ENCODE measurements at regions not wholly inside any gene's neighbourhood (a gene's known extent, or its start where the extent isn't known, plus 50 kb on each side); places are given as distances from the start of the nearest gene placed in this dataset.
"Not testable (repeated sequence)": the region's sequence is repeated elsewhere in the genome, so short reads cannot be mapped to it uniquely, and the experiment has no call there.

- DNase-seq: no peak
Observed at GRCh38 chr5:123997064-123997461, 485.1 kb downstream of the CSNK1G3 start.

DNA sequence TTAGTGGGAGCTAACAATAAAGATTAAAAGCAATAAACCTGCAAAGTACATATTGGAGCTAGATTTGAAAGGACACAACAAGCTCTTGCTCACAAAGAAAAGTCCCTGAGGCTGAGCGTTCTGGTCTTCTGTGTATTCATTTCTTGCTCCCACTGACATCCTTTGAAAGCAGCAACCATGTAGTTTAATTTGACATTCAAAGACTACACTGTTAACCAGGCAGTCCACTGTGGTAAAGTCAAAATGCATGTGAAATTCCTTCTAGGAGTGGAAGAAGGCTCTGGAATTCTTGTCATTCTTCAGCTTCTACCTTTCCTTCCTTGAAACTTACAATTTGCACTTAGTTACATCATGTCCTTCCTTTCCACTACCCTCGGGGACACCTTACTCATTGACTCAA lies 480.7 kb downstream of the CSNK1G3 start:
- DNase-seq: no peak

- DNase-seq: no peak
Observed at GRCh38 chr5:123987956-123988355, 476.0 kb downstream of the CSNK1G3 start.

- DNase-seq: no peak
Observed at GRCh38 chr5:123976379-123977033, 464.5 kb downstream of the CSNK1G3 start.

GRCh38 chr5:123975521-123975920 lies 463.5 kb downstream of the CSNK1G3 start:
- not testable (repeated sequence) for DNase-seq

- DNase-seq: no peak
Observed at GRCh38 chr5:123966781-123967180, 454.8 kb downstream of the CSNK1G3 start.

DNA sequence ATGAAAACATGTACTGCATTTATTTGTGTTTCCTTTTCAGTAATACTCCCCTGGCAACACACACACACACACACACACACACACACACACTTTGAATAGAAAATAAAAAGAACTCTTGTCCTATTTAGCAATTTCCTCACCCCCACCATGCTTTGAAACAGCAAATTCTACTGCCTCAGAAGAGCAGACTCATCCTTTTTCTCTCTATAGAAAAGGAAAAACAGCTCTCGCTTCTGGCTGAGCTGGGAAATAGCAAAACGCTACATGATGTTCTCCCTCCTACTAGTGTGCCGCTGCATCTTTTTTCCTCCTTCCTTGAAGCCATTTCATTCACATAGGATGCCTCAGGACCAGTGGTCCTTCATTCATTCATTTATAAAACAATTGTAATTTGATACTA lies 453.6 kb downstream of the CSNK1G3 start:
- no peak for DNase-seq

- no peak for DNase-seq
Observed at GRCh38 chr5:123964884-123965283, 452.9 kb downstream of the CSNK1G3 start.

DNA sequence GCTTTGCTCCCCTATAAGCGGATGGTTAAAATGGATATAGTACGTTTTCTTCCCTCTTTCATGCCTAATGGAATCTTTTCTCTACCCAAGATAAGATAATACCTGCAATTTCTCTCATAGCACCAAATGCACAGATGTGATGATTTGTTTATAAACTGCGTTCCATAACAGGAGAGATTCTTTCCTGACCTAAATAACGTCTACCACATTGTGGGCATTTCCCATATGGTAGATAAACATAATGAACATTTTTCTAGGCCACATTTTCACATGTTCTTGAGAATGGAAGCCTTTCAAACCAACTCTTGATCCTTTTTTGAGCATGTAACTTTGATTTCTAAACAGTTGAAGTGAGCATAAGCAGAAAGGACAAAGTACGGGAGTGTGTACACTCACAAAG lies 448.5 kb downstream of the CSNK1G3 start:
- no peak for DNase-seq

DNA sequence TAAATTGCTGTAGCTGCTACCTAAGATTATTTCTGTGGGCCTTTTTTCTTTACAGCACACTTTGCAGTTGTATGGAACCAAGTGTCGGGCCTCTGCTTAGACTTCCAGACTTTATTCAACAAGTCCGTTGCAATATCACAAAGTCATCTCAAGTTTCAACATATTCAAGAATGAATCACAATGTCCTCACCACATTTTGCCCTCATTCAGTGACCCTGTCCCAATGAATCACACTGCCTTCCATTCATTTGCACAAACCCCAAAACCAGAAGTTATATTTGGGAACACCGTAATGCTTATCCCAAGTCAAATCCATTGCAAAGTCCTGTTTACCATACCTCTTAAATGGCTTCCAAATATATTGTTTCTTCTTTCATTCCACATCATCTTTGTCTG lies 439.6 kb downstream of the CSNK1G3 start:
- DNase-seq: no peak

- DNase-seq: no peak
Observed at GRCh38 chr5:123950701-123951581, 439.0 kb downstream of the CSNK1G3 start.

- DNase-seq: no peak
Observed at GRCh38 chr5:123949807-123950340, 437.9 kb downstream of the CSNK1G3 start.

DNA sequence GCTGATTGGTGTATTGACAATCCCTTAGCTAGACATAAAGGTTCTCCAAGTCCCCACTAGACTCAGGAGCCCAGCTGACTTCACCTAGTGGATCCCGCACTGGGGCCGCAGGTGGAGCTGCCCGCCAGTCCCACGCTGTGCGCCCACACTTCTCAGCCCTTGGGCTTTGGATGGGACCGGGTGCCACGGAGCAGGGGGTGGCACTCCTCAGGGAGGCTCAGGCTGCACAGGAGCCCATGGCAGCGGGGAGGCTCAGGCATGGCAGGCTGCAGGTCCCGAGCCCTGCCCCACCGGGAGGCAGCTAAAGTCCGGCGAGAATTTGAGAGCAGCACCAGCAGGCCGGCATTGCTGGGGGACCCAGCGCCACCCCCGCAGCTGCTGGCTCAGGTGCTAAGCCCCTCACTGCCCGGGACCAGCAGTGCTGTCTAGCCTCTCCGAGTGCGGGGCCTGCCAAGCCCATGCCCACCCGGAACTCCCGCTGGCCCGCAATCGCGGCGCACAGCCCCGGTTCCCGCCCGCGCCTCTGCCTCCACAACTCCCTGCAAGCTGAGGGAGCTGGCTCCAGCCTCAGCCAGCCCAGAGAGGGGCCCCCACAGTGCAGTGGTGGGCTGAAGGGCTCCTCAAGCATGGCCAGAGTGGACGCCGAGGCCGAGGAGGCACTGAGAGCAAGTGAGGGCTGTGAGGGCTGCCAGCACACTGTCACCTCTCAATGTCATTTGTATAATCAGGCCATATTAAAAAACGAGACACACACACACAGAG lies 437.2 kb downstream of the CSNK1G3 start:
- no peak for DNase-seq

DNA sequence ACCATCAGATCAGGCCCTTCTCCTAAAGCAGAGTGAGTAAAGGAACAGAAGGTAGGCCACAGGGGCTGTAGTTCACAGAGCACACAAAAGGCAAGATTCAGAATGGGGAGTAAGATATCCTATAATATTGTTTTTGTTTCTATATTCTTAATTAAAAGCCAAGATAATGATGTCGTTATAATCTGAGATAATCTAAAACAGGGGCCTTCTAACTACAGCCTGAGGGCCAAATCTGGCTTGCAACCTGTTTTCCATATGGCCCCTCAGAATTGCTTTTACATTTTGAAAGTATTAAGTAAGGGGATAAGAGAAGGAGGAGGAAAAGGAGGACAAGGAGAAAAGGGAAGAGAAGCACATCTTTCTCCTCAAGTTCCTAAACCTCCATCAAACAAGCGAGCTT lies 435.8 kb downstream of the CSNK1G3 start:
- DNase-seq: no peak

DNA sequence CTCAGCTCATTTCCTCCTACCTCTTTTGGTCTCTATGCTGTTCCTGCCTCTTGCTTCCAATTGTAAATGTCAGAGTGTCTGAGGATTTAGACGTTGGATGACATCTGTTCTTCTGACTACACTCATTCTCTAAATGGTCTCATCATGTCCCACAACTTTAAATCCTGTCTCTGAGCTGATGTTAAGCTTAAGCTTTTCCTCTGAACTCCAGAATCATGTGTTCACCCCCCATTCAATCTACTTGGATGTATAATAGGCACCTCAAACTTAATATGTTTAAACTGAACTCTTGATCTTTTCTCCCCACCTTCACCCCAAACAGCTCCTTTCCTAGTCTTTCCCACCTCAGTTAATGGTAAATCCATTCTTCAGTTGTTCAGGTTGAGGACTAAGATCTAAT lies 433.6 kb downstream of the CSNK1G3 start:
- DNase-seq: no peak

DNA sequence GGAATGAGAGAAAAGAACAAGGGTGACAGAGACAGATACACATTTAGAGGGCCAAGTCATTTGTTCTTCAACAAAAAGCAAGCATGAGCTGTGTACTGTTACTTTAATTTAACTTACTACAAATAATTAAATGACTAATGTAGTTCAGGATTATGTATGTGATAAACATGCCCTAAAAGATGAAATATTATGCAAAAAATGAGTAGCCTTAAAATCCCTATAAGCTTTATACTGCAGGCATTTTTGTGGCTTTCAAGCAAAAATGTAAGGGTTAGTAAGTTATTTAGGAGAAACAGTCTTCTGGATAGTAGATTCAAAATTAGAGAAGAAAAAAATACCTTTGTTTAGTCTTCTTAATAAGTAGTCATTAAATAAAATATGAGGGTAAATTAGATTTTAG lies 431.2 kb downstream of the CSNK1G3 start:
- DNase-seq: no peak

- no peak for DNase-seq
Observed at GRCh38 chr5:123940416-123940815, 428.4 kb downstream of the CSNK1G3 start.

DNA sequence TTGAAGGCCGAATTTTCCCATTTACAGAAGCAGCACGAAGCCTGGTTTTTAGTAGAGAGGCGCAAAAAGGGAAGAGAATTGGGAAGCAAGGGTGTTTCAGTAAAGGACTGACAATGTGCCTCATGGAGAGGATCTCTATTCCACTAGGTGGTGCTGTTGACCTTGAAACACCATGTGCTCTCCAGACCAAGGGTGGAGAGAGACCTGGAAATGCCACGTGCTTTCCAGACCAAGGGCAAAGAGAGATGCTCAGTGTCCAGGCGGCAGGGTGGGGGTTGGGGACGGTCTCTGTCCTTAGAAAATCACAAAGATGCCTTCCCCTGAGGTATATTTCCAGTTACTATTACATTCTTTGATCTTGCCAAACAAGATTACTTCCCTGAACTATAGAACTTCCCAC lies 425.3 kb downstream of the CSNK1G3 start:
- DNase-seq: peak in 1 of 2 donors; percentile 1

GRCh38 chr5:123936548-123936947 lies 424.6 kb downstream of the CSNK1G3 start:
- no peak for DNase-seq

DNA sequence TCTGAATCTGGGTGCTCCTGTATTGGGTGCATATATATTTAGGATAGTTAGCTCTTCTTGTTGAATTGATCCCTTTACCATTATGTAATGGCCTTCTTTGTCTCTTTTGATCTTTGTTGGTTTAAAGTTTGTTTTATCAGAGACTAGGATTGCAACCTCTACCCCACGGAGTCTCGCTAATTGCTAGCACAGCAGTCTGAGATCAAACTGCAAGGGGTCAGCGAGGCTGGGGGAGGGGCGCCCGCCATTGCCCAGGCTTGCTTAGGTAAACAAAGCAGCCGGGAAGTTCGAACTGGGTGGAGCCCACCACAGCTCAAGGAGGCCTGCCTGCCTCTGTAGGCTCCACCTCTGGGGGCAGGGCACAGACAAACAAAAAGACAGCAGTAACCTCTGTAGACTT lies 421.8 kb downstream of the CSNK1G3 start:
- DNase-seq: not testable (repeated sequence)

- DNase-seq: no peak
Observed at GRCh38 chr5:123929055-123929474, 417.1 kb downstream of the CSNK1G3 start.

GRCh38 chr5:123928401-123928800 lies 416.4 kb downstream of the CSNK1G3 start:
- DNase-seq: no peak

- no peak for DNase-seq
Observed at GRCh38 chr5:123921193-123921592, 409.2 kb downstream of the CSNK1G3 start.

All from CD4-positive, alpha-beta T cell treated with Interleukin-1 beta for 1 hour (primary cell).